Activated T-cell treated with anti-CD3 and anti-CD28 coated beads, Interleukin-2, amount 50 U/mL, for 1 hour (primary cell): ENCODE measurements at regions not wholly inside any gene's neighbourhood (a gene's known extent, or its start where the extent isn't known, plus 50 kb on each side); places are given as distances from the start of the nearest gene placed in this dataset.

Experiments used
- DNase-seq: peaks from one replicate; pipeline ENCODE4 v3.0.0-alpha.2; 2020

GRCh38 chr9:129410226-129410625, 210.7 kb downstream of the C9orf50 start:
- DNase-seq, result no peak

GRCh38 chr9:129408535-129409215, 212.2 kb downstream of the C9orf50 start:
- DNase-seq, result no peak

GRCh38 chr9:129407905-129408452, 212.9 kb downstream of the C9orf50 start:
- no peak for DNase-seq

GRCh38 chr9:129406278-129407225, 214.3 kb downstream of the C9orf50 start:
- DNase-seq, result no peak

GRCh38 chr9:129405827-129406213, 215.1 kb downstream of the C9orf50 start:
- DNase-seq, result no peak

GRCh38 chr9:129405089-129405826, 215.6 kb downstream of the C9orf50 start:
- no peak for DNase-seq

GRCh38 chr9:129404621-129405020, 216.3 kb downstream of the C9orf50 start:
- no peak for DNase-seq

- no peak for DNase-seq
These were observed 216.9 kb downstream of the C9orf50 start for GRCh38 chr9:129403779-129404620.

GRCh38 chr9:129402931-129403778, 217.7 kb downstream of the C9orf50 start:
- DNase-seq, result no peak

- no peak for DNase-seq
These were observed 218.5 kb downstream of the C9orf50 start for GRCh38 chr9:129402371-129402739.

- no peak for DNase-seq
These were observed 219.1 kb downstream of the C9orf50 start for GRCh38 chr9:129401623-129402370.

- DNase-seq, result no peak
These were observed 219.8 kb downstream of the C9orf50 start for GRCh38 chr9:129400971-129401622.

- no peak for DNase-seq
These were observed 220.6 kb downstream of the C9orf50 start for GRCh38 chr9:129400001-129400970.

- DNase-seq, result no peak
These were observed 221.3 kb downstream of the C9orf50 start for GRCh38 chr9:129399634-129399990.

- DNase-seq, result no peak
These were observed 221.0 kb upstream of the IER5L start for GRCh38 chr9:129398961-129399633.

GRCh38 chr9:129398101-129398960, 220.3 kb upstream of the IER5L start:
- no peak for DNase-seq

GRCh38 chr9:129397335-129397734, 219.3 kb upstream of the IER5L start:
- DNase-seq, result no peak
